ENCODE measurements at regions not wholly inside any gene's neighbourhood (a gene's known extent, or its start where the extent isn't known, plus 50 kb on each side); places are given as distances from the start of the nearest gene placed in this dataset.
"Not testable (repeated sequence)": the region's sequence is repeated elsewhere in the genome, so short reads cannot be mapped to it uniquely, and the experiment has no call there.

DNA sequence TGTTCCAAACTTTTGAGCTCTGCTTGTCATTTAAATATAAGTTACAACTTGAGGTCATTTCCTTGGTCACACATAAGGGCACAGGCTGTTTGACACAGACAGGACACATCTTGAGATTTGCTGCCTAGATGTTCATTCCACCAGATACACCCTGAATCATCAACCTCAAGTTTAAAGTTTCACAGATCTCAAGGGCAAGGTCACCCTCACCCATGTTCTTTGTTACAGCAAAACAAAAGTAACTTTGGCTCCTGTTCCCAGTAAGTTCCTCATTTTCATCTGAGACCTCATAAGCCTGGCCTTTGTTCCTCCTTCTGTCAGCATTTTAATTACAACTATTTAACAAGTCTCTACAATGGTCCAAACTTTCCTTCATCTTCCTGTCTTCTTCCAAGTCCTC, 106.7 kb upstream of the CTSV start:
- H3K27ac ChIP-seq (ENCODE audit: low read length); H3K27me3 ChIP-seq (ENCODE audit: control insufficient read depth, insufficient read depth, low read length); H3K4me3 ChIP-seq (ENCODE audit: low read length); H3K36me3 ChIP-seq (ENCODE audit: control insufficient read depth, insufficient read depth, low read length); H3K9me3 ChIP-seq (replicated peaks; ENCODE audit: control insufficient read depth, low read depth, low read length); H3K4me1 ChIP-seq (ENCODE audit: control insufficient read depth, insufficient read depth, low read length); DNase-seq: not testable (repeated sequence)

- H3K4me3 ChIP-seq (ENCODE audit: low read length): no peak overlapping the region
- no peak for DNase-seq
- H3K9me3 ChIP-seq (replicated peaks; ENCODE audit: control insufficient read depth, low read depth, low read length): no peaks in the 10 kb centered on the region
- H3K36me3 ChIP-seq (ENCODE audit: control insufficient read depth, insufficient read depth, low read length): no peaks in the 10 kb centered on the region
- no peaks in the 10 kb centered on the region for H3K27me3 ChIP-seq (ENCODE audit: control insufficient read depth, insufficient read depth, low read length)
- H3K4me1 ChIP-seq (ENCODE audit: control insufficient read depth, insufficient read depth, low read length): no peaks in the 10 kb centered on the region
- H3K27ac ChIP-seq (ENCODE audit: low read length): no peak overlapping the region
- WGBS (ENCODE audit: insufficient coverage): 90% methylated on average over 1 of the region's 2 CpGs
Observed at GRCh38 chr9:97140566-97140965, 101.6 kb upstream of the CTSV start.

- DNase-seq: no peak
- H3K9me3 ChIP-seq (replicated peaks; ENCODE audit: control insufficient read depth, low read depth, low read length): no peaks in the 10 kb centered on the region
- no peaks in the 10 kb centered on the region for H3K4me1 ChIP-seq (ENCODE audit: control insufficient read depth, insufficient read depth, low read length)
- WGBS (ENCODE audit: insufficient coverage): 64% methylated on average over 2 of the region's 2 CpGs
- H3K27ac ChIP-seq (ENCODE audit: low read length): no peak overlapping the region
- H3K4me3 ChIP-seq (ENCODE audit: low read length): no peak overlapping the region
- no peaks in the 10 kb centered on the region for H3K36me3 ChIP-seq (ENCODE audit: control insufficient read depth, insufficient read depth, low read length)
- H3K27me3 ChIP-seq (ENCODE audit: control insufficient read depth, insufficient read depth, low read length): no peaks in the 10 kb centered on the region
Observed at GRCh38 chr9:97136421-97136820, 97.5 kb upstream of the CTSV start.

- H3K4me3 ChIP-seq (ENCODE audit: low read length); H3K27ac ChIP-seq (ENCODE audit: low read length); H3K36me3 ChIP-seq (ENCODE audit: control insufficient read depth, insufficient read depth, low read length); H3K4me1 ChIP-seq (ENCODE audit: control insufficient read depth, insufficient read depth, low read length); H3K9me3 ChIP-seq (replicated peaks; ENCODE audit: control insufficient read depth, low read depth, low read length); H3K27me3 ChIP-seq (ENCODE audit: control insufficient read depth, insufficient read depth, low read length); DNase-seq: not testable (repeated sequence)
- WGBS (ENCODE audit: insufficient coverage): no CpG with 5 or more reads among the region's 4 CpGs
Observed at GRCh38 chr9:97133966-97134365, 95.0 kb upstream of the CTSV start.

GRCh38 chr9:97132865-97133264, 93.9 kb upstream of the CTSV start:
- no peaks in the 10 kb centered on the region for H3K36me3 ChIP-seq (ENCODE audit: control insufficient read depth, insufficient read depth, low read length)
- no peaks in the 10 kb centered on the region for H3K9me3 ChIP-seq (replicated peaks; ENCODE audit: control insufficient read depth, low read depth, low read length)
- H3K4me3 ChIP-seq (ENCODE audit: low read length): no peak overlapping the region
- no peaks in the 10 kb centered on the region for H3K4me1 ChIP-seq (ENCODE audit: control insufficient read depth, insufficient read depth, low read length)
- H3K27me3 ChIP-seq (ENCODE audit: control insufficient read depth, insufficient read depth, low read length): no peaks in the 10 kb centered on the region
- 83% methylated on average over 2 of the region's 2 CpGs for WGBS (ENCODE audit: insufficient coverage)
- no peak for DNase-seq
- no peak overlapping the region for H3K27ac ChIP-seq (ENCODE audit: low read length)

DNA sequence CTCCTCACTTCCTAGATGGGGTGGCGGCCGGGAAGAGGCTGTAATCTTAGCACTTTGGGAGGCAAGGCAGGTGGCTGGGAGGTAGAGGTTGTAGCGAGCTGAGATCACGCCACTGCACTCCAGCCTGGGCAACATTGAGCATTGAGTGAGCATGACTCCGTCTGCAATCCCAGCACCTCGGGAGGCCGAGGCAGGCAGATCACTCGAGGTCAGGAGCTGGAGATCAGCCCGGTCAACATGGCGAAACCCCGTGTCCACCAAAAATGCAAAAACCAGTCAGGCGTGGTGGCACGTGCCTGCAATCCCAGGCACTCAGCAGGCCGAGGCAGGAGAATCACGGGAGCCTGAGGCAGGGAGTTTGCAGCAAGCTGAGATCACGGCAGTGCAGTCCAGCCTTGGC, 91.9 kb upstream of the CTSV start:
- 87% methylated on average over 16 of the region's 16 CpGs for WGBS (ENCODE audit: insufficient coverage)
- not testable (repeated sequence) for H3K4me1 ChIP-seq (ENCODE audit: control insufficient read depth, insufficient read depth, low read length)

DNA sequence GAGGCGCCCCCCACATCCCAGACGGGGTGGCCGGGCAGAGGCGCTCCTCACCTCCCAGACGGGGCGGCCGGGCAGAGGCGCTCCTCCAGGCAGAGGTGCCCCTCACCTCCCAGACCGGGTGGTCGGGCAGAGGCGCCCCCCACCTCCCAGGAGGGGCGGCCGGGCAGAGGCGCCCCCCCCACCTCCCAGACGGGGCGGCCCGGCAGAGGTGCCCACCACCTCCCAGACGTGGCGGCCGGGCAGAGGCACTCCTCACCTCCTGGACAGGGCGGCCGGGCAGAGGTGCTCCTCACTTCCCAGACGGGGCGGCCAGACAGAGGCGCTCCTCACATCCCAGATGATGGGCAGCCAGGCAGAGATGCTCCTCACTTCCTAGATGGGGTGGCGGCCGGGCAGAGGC, 91.4 kb upstream of the CTSV start:
- H3K4me1 ChIP-seq (ENCODE audit: control insufficient read depth, insufficient read depth, low read length); H3K9me3 ChIP-seq (replicated peaks; ENCODE audit: control insufficient read depth, low read depth, low read length); H3K36me3 ChIP-seq (ENCODE audit: control insufficient read depth, insufficient read depth, low read length); DNase-seq; H3K27ac ChIP-seq (ENCODE audit: low read length); H3K4me3 ChIP-seq (ENCODE audit: low read length); H3K27me3 ChIP-seq (ENCODE audit: control insufficient read depth, insufficient read depth, low read length): not testable (repeated sequence)
- WGBS (ENCODE audit: insufficient coverage): 88% methylated on average over 18 of the region's 27 CpGs

More for the DNA sequence above, 91.9 kb upstream of the CTSV start:
- H3K4me3 ChIP-seq (ENCODE audit: low read length); H3K27me3 ChIP-seq (ENCODE audit: control insufficient read depth, insufficient read depth, low read length); H3K27ac ChIP-seq (ENCODE audit: low read length); DNase-seq; H3K36me3 ChIP-seq (ENCODE audit: control insufficient read depth, insufficient read depth, low read length); H3K9me3 ChIP-seq (replicated peaks; ENCODE audit: control insufficient read depth, low read depth, low read length): not testable (repeated sequence)

DNA sequence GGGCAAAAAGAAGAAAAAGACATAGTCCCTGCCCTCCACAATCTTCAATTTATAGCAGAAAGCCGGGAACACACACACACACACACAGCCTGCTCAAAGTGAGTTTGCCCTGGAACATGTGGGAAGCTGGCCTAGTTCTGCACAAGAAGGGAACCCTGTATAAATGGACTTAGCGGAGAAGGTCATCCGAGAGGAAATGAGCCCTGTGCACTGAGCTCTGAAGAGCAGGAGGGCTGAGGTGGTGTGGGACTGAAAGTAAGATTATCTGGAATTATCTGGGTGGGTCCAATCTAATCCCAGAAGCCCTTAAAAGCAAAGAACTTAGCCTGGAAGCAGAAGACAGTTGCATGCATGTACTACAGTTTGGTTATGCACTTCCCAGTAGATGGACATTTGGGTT, 90.0 kb upstream of the CTSV start:
- H3K4me3 ChIP-seq (ENCODE audit: low read length): no peak overlapping the region
- H3K36me3 ChIP-seq (ENCODE audit: control insufficient read depth, insufficient read depth, low read length): no peaks in the 10 kb centered on the region
- H3K4me1 ChIP-seq (ENCODE audit: control insufficient read depth, insufficient read depth, low read length): no peaks in the 10 kb centered on the region
- H3K9me3 ChIP-seq (replicated peaks; ENCODE audit: control insufficient read depth, low read depth, low read length): no peaks in the 10 kb centered on the region
- H3K27ac ChIP-seq (ENCODE audit: low read length): no peak overlapping the region
- DNase-seq: no peak
- no peaks in the 10 kb centered on the region for H3K27me3 ChIP-seq (ENCODE audit: control insufficient read depth, insufficient read depth, low read length)
- WGBS (ENCODE audit: insufficient coverage): 100% methylated on average over 2 of the region's 3 CpGs

DNA sequence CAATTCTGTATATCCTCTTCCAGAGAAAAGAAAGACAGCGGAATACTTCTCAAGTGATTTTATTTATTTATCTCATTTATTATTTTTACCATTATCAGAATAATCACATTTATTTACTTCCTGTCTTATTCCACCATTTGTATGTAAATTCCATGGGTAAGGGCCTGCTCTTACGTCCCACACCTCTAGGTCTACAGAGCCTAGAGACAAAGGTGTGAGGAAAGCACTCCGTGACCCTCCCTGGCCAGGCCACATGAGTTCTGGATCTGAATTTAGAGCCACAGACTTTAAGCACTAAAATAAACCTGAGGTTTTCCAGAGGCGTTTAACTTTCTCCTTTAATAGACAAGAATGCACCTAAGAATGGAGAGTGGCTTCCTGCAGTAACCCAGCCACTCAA, 85.3 kb upstream of the CTSV start:
- Histone ChIP-seq H3K27ac (ENCODE audit: low read length) (no peak overlapping the region), H3K4me1 (ENCODE audit: control insufficient read depth, insufficient read depth, low read length) (no peaks in the 10 kb centered on the region), H3K9me3 (replicated peaks; ENCODE audit: control insufficient read depth, low read depth, low read length) (no peaks in the 10 kb centered on the region), H3K4me3 (ENCODE audit: low read length) (no peak overlapping the region), H3K27me3 (ENCODE audit: control insufficient read depth, insufficient read depth, low read length) (no peaks in the 10 kb centered on the region), H3K36me3 (ENCODE audit: control insufficient read depth, insufficient read depth, low read length) (no peaks in the 10 kb centered on the region)
- no peak for DNase-seq
- no CpG with 5 or more reads among the region's 4 CpGs for WGBS (ENCODE audit: insufficient coverage)

DNA sequence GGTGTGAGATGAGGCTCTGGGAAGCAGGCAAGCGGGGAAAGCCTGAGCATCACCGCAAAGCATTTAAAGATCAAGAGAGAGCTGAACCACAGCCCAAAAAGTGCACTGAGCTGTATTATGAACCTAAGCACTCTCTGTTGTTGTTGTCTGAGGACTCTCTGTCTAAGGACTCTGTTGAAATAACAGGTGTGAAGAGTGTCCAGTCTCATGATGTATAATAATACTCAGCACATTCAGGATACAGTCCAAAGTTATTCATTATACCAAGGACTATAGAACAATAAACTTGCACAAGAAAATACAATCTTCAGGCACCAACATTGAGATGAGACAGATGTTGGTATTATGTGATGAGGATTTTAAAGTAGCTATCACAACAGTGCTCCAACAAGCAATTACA, 71.8 kb upstream of the CTSV start:
- no peaks in the 10 kb centered on the region for H3K4me1 ChIP-seq (ENCODE audit: control insufficient read depth, insufficient read depth, low read length)
- WGBS (ENCODE audit: insufficient coverage): 80% methylated on average over 1 of the region's 2 CpGs
- H3K4me3 ChIP-seq (ENCODE audit: low read length): no peak overlapping the region
- no peaks in the 10 kb centered on the region for H3K9me3 ChIP-seq (replicated peaks; ENCODE audit: control insufficient read depth, low read depth, low read length)
- H3K36me3 ChIP-seq (ENCODE audit: control insufficient read depth, insufficient read depth, low read length): no peaks in the 10 kb centered on the region
- no peak overlapping the region for H3K27ac ChIP-seq (ENCODE audit: low read length)
- no peak for DNase-seq
- no peaks in the 10 kb centered on the region for H3K27me3 ChIP-seq (ENCODE audit: control insufficient read depth, insufficient read depth, low read length)

GRCh38 chr9:97109194-97109811, 70.4 kb upstream of the CTSV start:
- Histone ChIP-seq H3K9me3 (replicated peaks; ENCODE audit: control insufficient read depth, low read depth, low read length) (no peaks in the 10 kb centered on the region), H3K4me3 (ENCODE audit: low read length) (no peak overlapping the region), H3K4me1 (ENCODE audit: control insufficient read depth, insufficient read depth, low read length) (no peaks in the 10 kb centered on the region), H3K27ac (ENCODE audit: low read length) (no peak overlapping the region), H3K27me3 (ENCODE audit: control insufficient read depth, insufficient read depth, low read length) (no peaks in the 10 kb centered on the region), H3K36me3 (ENCODE audit: control insufficient read depth, insufficient read depth, low read length) (no peaks in the 10 kb centered on the region)
- 0% methylated on average over 2 of the region's 4 CpGs for WGBS (ENCODE audit: insufficient coverage)
- DNase-seq: peak; percentile 6
